Activated B cell treated with CpG ODN at 0.5 μM for 24 hours (primary cell): ENCODE measurements at regions not wholly inside any gene's neighbourhood (a gene's known extent, or its start where the extent isn't known, plus 50 kb on each side); places are given as distances from the start of the nearest gene placed in this dataset.

ENCODE experiments used
- ATAC-seq: fragments of 200-7000 bp; cut with Tn5 transposase; one replicate; pipeline ENCODE4 v1.10.0; 2021; ENCODE audit warnings: low read depth, mild to moderate bottlenecking, moderate library complexity
- CTCF ChIA-PET: fragments of 350-600 bp; sonication (Branson Sonifier 250); formaldehyde crosslinking; loops from one replicate; lab custom pipeline; 2021; ENCODE audit warnings: antibody characterized with exemption; lab: Charles Lee
- POLR2A ChIA-PET: fragments of 350-600 bp; sonication (Branson Sonifier 250); formaldehyde crosslinking; loops from one replicate; lab custom pipeline; 2021; ENCODE audit warnings: antibody characterized with exemption; lab: Charles Lee
- DNase-seq: peaks from one replicate; pipeline ENCODE4 v3.0.0; 2022
- H3K27ac Mint-ChIP-seq: one replicate; pipeline ENCODE4 v1.8.0; 2020; ENCODE audit warnings: mixed read lengths
- H3K27me3 Mint-ChIP-seq: one replicate; pipeline ENCODE4 v1.8.0; 2021; ENCODE audit warnings: mixed read lengths
- H3K36me3 Mint-ChIP-seq: one replicate; pipeline ENCODE4 v1.8.0; 2021; ENCODE audit warnings: low read depth, mixed read lengths
- H3K4me1 Mint-ChIP-seq: one replicate; pipeline ENCODE4 v1.8.0; 2021; ENCODE audit warnings: mixed read lengths
- H3K4me3 Mint-ChIP-seq: one replicate; pipeline ENCODE4 v1.8.0; 2020; ENCODE audit warnings: mild to moderate bottlenecking, mixed read lengths
- H3K9me3 Mint-ChIP-seq: one replicate; pipeline ENCODE4 v1.8.0; 2020; ENCODE audit warnings: mixed read lengths
- CTCF ChIP-seq: fragments of 200-600 bp; IDR thresholded peaks from one replicate; pipeline ENCODE4 v1.8.0; 2022; ENCODE audit warnings: antibody characterized with exemption, mild to moderate bottlenecking
- intact Hi-C: fragments of 100-400 bp; cut with micrococcal nuclease; formaldehyde crosslinking; loops from one replicate; pipeline ENCODE4 v1.15.1; 2024

DNA sequence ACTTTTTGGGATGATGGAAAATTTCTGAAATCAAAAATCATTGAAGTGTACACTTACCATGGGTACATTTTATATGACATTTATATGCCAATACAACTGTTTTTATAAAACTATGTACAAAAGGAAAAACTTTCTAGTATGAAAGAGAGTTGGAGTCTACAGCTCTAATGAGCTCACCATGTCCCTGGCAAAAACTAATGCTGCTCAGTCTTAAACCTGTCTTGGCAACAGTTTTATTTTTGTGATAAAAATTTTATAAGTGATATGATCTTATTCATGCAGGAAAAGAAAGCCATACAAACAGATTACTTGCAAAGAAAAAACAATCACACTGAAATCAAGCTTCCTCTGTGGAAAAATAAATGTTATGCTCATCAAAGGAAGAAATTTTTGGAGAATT is 78.9 kb upstream of the RASEF start:
- no peak for DNase-seq
- Mint-ChIP-seq H3K27ac (no peak overlapping the region), H3K4me3 (no peak overlapping the region), H3K9me3 (no peaks in the 10 kb centered on the region), H3K36me3 (no peaks in the 10 kb centered on the region), H3K27me3 (no peaks in the 10 kb centered on the region), H3K4me1 (no peaks in the 10 kb centered on the region)
- ChIA-PET POLR2A (no interaction called here), CTCF (no interaction called here)
- no peak for ATAC-seq
- intact Hi-C loops, result no loop called here
- TF ChIP-seq CTCF, result no peak

DNA sequence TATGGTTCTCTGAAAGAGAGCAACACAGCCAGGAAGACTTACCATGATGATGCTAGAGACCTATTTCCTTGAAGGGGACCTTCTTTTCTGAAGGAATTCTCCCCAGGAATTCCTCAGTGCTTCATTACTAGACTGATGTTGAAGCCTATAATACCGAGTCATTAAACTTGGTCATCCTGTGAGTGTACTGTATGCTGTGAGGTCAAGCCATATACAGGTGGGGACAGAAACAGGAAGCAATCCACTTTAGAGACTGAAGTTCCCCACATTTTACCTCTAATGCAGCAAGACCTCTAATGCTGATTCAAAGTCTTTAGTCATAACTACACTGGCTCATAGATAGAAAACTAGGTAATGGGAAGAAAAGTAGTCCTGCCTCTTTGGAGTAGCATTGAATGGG is 77.1 kb upstream of the RASEF start:
- intact Hi-C loops, result no loop called here
- H3K4me3 Mint-ChIP-seq, result no peak overlapping the region
- DNase-seq (no peak), ATAC-seq (no peak)
- no peaks in the 10 kb centered on the region for H3K4me1 Mint-ChIP-seq
- H3K9me3 Mint-ChIP-seq, result no peaks in the 10 kb centered on the region
- H3K27me3 Mint-ChIP-seq, result no peaks in the 10 kb centered on the region
- H3K27ac Mint-ChIP-seq, result no peak overlapping the region
- ChIA-PET POLR2A (no interaction called here), CTCF (no interaction called here)
- H3K36me3 Mint-ChIP-seq, result no peaks in the 10 kb centered on the region
- TF ChIP-seq CTCF, result no peak

- intact Hi-C loops, result loop anchor here (10.0 kb wide), 1 partner anchor 56 kb away; no protein-coding TSS in a partner anchor
- no peak overlapping the region for H3K27ac Mint-ChIP-seq
- H3K36me3 Mint-ChIP-seq, result no peaks in the 10 kb centered on the region
- no peak overlapping the region for H3K4me3 Mint-ChIP-seq
- no peaks in the 10 kb centered on the region for H3K9me3 Mint-ChIP-seq
- CTCF ChIA-PET, result no interaction called here
- no peaks in the 10 kb centered on the region for H3K4me1 Mint-ChIP-seq
- no peak for ATAC-seq
- no peak for DNase-seq
- no peaks in the 10 kb centered on the region for H3K27me3 Mint-ChIP-seq
- TF ChIP-seq CTCF, result no peak
- POLR2A ChIA-PET, result no interaction called here
These were observed 75.6 kb upstream of the RASEF start for GRCh38 chr9:83138422-83139135.

- H3K4me3 Mint-ChIP-seq, result no peak overlapping the region
- CTCF ChIA-PET, result no interaction called here
- H3K9me3 Mint-ChIP-seq, result no peaks in the 10 kb centered on the region
- POLR2A ChIA-PET, result no interaction called here
- no peak overlapping the region for H3K27ac Mint-ChIP-seq
- no peaks in the 10 kb centered on the region for H3K27me3 Mint-ChIP-seq
- intact Hi-C loops, result loop anchor here (10.0 kb wide), 1 partner anchor 61 kb away; no protein-coding TSS in a partner anchor
- ATAC-seq, result no peak
- no peaks in the 10 kb centered on the region for H3K36me3 Mint-ChIP-seq
- TF ChIP-seq CTCF, result no peak
- no peaks in the 10 kb centered on the region for H3K4me1 Mint-ChIP-seq
- DNase-seq, result no peak
These were observed 70.4 kb upstream of the RASEF start for GRCh38 chr9:83133316-83133715.

DNA sequence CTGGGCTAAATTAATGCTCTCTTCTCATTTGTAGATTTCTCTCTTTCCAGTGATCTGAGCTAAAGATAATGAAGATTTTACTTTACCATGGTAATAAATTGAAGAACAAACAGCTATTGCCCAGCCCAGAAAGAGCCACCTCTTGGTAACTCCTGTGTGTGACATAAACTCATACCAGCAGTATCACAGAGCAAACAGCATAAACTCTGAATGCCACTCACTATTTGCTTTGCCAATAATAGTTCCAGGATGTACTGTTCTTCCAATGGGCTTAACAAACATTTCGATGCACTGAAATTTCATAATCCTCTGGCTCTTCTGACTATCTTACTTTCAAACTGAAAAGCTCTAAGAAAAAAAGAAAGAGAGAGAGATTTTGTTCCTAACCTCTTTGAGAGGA is 69.8 kb upstream of the RASEF start:
- no peak overlapping the region for H3K4me3 Mint-ChIP-seq
- no peak for TF ChIP-seq CTCF
- intact Hi-C loops, result loop anchor here (10.0 kb wide), 1 partner anchor 62 kb away; no protein-coding TSS in a partner anchor
- H3K36me3 Mint-ChIP-seq, result no peaks in the 10 kb centered on the region
- ATAC-seq (no peak), DNase-seq (no peak)
- H3K27ac Mint-ChIP-seq, result no peak overlapping the region
- ChIA-PET CTCF (no interaction called here), POLR2A (no interaction called here)
- no peaks in the 10 kb centered on the region for H3K27me3 Mint-ChIP-seq
- H3K9me3 Mint-ChIP-seq, result no peaks in the 10 kb centered on the region
- no peaks in the 10 kb centered on the region for H3K4me1 Mint-ChIP-seq
